ENCODE measurements at regions not wholly inside any gene's neighbourhood (a gene's known extent, or its start where the extent isn't known, plus 50 kb on each side); places are given as distances from the start of the nearest gene placed in this dataset.
"Not testable (repeated sequence)": the region's sequence is repeated elsewhere in the genome, so short reads cannot be mapped to it uniquely, and the experiment has no call there.

DNA sequence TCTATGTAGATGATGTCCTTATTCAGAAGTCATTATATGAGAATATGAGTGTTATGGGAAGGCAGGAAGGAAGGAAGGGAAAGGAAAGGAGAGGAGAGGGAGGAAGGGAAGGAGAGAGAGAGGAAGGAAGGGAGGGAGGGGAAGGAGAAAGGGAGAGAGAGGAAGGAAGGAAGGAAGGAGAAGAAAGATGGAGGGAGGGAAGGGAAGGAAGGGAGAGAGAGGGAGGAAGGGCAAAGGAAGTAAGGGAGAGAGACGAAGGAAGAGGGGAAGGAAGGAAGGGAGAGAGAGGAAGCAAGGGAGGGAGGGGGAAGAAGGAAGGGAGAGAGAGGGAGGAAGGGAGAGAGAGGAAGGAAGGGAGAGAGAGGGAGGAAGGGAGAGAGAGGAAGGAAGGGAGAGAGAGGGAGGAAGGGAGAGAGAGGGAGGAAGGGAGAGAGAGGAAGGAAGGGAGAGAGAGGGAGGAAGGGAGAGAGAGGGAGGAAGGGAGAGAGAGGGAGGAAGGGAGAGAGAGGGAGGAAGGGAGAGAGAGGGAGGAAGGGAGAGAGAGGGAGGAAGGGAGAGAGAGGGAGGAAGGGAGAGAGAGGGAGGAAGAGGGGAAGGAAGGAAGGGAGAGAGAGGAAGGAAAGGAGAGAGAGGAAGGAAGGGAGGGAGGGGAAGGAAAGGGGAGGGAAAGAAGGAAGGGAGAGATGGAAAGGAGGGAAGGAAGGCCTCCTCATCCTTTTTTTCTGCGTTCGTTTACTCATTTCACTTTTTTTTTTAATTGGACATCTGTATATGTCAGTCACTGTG is 103.0 kb upstream of the RBFOX1 start:
- TF ChIP-seq, protein P1, sequence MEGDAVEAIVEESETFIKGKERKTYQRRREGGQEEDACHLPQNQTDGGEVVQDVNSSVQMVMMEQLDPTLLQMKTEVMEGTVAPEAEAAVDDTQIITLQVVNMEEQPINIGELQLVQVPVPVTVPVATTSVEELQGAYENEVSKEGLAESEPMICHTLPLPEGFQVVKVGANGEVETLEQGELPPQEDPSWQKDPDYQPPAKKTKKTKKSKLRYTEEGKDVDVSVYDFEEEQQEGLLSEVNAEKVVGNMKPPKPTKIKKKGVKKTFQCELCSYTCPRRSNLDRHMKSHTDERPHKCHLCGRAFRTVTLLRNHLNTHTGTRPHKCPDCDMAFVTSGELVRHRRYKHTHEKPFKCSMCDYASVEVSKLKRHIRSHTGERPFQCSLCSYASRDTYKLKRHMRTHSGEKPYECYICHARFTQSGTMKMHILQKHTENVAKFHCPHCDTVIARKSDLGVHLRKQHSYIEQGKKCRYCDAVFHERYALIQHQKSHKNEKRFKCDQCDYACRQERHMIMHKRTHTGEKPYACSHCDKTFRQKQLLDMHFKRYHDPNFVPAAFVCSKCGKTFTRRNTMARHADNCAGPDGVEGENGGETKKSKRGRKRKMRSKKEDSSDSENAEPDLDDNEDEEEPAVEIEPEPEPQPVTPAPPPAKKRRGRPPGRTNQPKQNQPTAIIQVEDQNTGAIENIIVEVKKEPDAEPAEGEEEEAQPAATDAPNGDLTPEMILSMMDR (IDR thresholded peaks at IDR 0.05) = not testable (repeated sequence)
- not testable (repeated sequence) for TF ChIP-seq POLR2A (IDR thresholded peaks at IDR 0.05)

All from uterus (tissue), 2 donors.